M059J (cell line): ENCODE measurements at regions not wholly inside any gene's neighbourhood (a gene's known extent, or its start where the extent isn't known, plus 50 kb on each side); places are given as distances from the start of the nearest gene placed in this dataset.

Source experiments
- DNase-seq: peaks from one replicate; pipeline ENCODE4 v3.0.0-alpha.2; 2012; ENCODE audit warnings: low read depth

- no peak for DNase-seq
Measured at GRCh38 chr2:215691346-215691745, 255.5 kb upstream of the FN1 start.

- no peak for DNase-seq
Measured at GRCh38 chr2:215687149-215688031, 251.5 kb upstream of the FN1 start.

- no peak for DNase-seq
Measured at GRCh38 chr2:215685238-215685990, 249.5 kb upstream of the FN1 start.

GRCh38 chr2:215684448-215685237, 248.8 kb upstream of the FN1 start:
- peak; percentile 52 for DNase-seq

- DNase-seq, result no peak
Measured at GRCh38 chr2:215683295-215683694, 247.4 kb upstream of the FN1 start.

GRCh38 chr2:215681799-215682596, 246.1 kb upstream of the FN1 start:
- DNase-seq, result no peak

- peak; percentile 93 for DNase-seq
Measured at GRCh38 chr2:215680605-215681598, 245.0 kb upstream of the FN1 start.

GRCh38 chr2:215678094-215678493, 242.2 kb upstream of the FN1 start:
- no peak for DNase-seq

GRCh38 chr2:215677481-215677880, 241.6 kb upstream of the FN1 start:
- DNase-seq, result peak; percentile 44

- no peak for DNase-seq
Measured at GRCh38 chr2:215672406-215672805, 236.5 kb upstream of the FN1 start.

GRCh38 chr2:215671691-215672090, 235.8 kb upstream of the FN1 start:
- DNase-seq, result no peak

GRCh38 chr2:215671244-215671643, 235.4 kb upstream of the FN1 start:
- no peak for DNase-seq

GRCh38 chr2:215670396-215670795, 234.5 kb upstream of the FN1 start:
- no peak for DNase-seq

- DNase-seq, result no peak
Measured at GRCh38 chr2:215668378-215668775, 232.5 kb upstream of the FN1 start.

- DNase-seq, result no peak
Measured at GRCh38 chr2:215667585-215668377, 231.9 kb upstream of the FN1 start.

- peak; percentile 94 for DNase-seq
Measured at GRCh38 chr2:215664847-215665525, 229.1 kb upstream of the FN1 start.

- DNase-seq, result no peak
Measured at GRCh38 chr2:215662715-215663114, 226.8 kb upstream of the FN1 start.

- peak; percentile 40 for DNase-seq
Measured at GRCh38 chr2:215660687-215661086, 224.8 kb upstream of the FN1 start.

GRCh38 chr2:215659650-215660049, 223.8 kb upstream of the FN1 start:
- DNase-seq, result no peak
